Stimulated activated CD8-positive, alpha-beta memory T cell treated with anti-CD3 and anti-CD28 coated beads, Interleukin-4, amount 100 ng/mL, for 48 hours (primary cell): ENCODE measurements at regions not wholly inside any gene's neighbourhood (a gene's known extent, or its start where the extent isn't known, plus 50 kb on each side); places are given as distances from the start of the nearest gene placed in this dataset.
"Not testable (repeated sequence)": the region's sequence is repeated elsewhere in the genome, so short reads cannot be mapped to it uniquely, and the experiment has no call there.

Experiments used
- DNase-seq: peaks from one replicate; pipeline ENCODE4 v3.0.0-alpha.2; 2020

DNA sequence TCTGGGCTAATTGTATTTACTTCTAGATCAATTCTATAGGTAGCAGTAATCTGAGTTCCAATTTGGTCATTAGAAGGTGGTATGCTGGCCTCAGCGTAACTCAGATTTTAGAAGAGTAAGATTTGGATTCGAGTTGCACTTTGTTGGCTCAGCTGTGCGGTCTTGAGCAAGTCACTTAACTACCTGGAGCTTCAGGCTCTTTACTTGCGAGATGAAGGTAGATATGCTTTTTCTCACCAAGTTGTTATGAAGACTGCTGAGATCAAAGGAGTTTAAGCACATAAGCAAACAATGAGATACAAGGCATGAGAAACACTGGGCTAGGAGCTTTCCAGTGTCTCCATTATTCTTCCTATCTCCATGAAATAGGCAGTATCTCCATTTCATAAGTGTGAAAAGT, 133.8 kb upstream of the RANBP3L start:
- no peak for DNase-seq

DNA sequence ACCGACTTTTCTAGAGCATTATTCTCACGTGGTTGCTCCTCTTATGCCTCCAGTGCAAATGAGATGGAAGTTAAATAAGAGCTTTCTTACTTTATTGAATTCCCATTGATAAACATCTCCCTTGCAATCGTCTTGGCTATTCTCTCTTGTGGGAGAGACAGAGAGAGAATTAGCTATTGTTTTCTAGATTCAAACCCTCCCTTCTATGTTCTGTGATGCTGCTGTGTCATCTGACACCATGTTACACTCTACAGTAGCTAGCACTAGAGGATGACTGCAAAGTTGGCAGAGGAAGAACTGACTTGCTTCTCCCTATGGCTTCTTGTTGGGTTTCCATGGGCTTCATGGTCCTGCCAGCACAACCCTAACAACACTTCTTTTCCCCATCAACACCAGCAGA, 134.6 kb upstream of the RANBP3L start:
- no peak for DNase-seq

GRCh38 chr5:36438765-36439561, 137.3 kb upstream of the RANBP3L start:
- DNase-seq: no peak

DNA sequence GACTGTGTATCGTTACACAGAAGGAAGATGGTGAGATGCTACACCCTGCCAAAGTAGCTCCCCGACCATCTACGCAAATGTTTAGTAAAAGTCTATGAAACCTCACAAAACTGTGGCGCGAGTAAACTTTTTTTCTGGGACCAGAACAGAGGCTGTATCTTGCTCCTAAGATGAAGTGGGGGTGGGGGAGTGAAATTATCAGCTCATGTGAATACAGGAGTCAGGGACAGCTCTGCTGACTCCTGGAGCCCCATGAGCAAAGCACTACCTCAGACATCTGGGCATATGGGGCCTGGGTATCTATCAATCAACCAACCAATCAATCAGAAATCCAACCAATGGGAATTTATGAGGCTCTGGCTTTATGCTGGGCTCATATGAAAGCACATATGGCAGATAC, 138.6 kb upstream of the RANBP3L start:
- DNase-seq: no peak

DNA sequence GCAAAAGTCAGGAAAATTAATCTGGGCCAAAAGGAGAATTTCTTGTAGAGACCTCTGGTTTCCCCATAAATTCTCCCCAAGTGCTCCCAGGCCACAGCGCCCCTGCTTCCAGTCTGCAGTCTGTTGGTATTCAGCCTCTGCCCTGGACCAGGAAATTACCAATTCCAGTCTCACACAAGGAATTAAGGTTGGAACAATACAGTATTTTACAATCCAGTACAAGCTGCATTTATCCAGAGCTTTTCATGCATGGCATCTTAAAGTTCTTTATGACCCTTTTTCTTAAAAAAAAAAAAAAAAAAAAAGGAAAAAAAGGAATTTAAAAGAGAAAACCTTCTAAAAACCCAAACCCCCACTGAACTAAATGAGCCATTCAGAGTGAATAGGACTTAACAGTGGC, 139.6 kb upstream of the RANBP3L start:
- DNase-seq: no peak

GRCh38 chr5:36442352-36442751, 140.7 kb upstream of the RANBP3L start:
- no peak for DNase-seq

DNA sequence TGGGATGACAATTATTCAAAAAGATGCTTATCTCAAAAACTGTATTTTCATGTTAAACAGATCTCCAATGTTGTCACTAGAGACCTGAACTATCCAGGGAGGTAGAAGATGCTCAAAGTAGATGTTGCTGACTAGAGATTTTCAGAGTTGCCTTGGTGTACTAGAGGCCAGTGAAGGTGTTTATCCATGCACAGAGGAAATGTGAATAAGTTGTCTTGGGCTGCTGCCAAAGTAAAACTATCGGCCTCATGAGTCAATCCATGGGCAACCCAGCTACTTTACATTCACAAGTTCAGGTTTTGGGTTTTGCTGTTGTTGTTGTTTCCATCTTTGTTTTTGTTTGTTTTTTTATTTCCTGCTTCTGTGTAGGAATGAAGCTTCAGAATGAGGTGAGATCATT, 141.1 kb upstream of the RANBP3L start:
- DNase-seq: no peak

DNA sequence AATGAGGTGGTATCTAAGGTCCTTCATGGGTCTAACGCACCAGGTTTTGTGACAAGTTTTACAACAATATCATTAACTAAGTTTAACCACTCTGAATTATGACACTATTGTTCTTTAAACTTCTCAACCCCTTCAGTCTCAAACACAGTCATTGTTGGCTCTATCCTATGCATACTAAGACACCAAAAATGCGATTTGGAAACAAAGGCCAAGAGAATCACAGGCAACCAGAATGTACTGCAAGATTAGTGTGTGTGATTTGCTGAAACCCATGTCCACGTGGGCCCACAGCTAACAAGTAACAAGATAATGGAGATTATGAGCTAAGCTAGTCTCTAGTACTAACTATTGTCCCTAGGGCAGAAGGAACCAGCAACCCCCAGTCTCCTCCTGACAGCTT, 142.2 kb upstream of the RANBP3L start:
- no peak for DNase-seq

- DNase-seq: no peak
Observed at GRCh38 chr5:36444582-36445418, 143.1 kb upstream of the RANBP3L start.

DNA sequence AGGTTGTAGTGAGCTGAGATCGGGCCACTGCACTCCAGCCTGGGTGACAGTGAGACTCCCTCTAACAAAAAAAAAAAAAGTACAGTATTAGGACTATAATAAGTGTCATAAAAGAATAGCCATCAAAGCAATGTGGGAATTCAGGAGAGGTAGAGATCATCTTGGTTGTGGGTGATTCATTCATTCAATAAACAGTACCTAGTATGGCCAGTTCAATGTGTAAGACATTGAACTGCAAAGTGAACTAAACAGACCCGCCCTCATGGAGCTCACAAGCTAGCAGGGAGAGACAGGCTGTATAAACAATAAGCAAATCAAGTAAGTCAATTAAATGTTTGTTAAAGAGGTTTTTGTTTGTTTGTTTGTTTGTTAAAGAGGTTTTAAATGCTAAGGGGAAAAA, 146.1 kb upstream of the RANBP3L start:
- DNase-seq: no peak

- DNase-seq: no peak
Observed at GRCh38 chr5:36450229-36451014, 148.7 kb upstream of the RANBP3L start.

DNA sequence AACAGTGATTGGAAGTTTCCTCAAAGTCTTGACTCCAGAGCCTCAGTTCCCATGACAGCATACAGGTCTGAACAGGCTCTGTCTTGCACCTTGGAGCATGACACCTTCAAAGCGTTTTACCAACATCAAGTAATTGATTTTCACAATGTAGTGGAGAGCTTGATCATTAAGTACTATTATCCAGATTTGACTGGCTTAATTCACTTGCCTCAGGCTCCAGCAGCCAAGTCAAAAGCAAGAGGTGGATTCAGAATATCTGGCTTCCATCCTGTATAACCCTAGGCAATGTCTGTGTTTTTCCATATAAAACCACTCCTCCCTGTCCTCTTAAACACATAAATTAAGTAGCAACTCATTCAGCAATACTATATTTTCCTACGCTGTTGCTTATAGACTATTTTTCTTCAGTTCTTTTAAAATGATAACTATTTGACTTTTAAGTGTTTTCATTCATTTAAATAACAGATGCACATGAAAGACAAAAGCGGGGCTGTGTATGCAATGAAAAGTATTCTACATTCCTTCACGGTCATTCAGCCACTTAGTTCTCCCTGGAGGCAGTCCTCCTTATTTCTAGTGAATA, 150.8 kb upstream of the RANBP3L start:
- no peak for DNase-seq

GRCh38 chr5:36457511-36458270, 148.7 kb upstream of the SLC1A3 start:
- DNase-seq: no peak

DNA sequence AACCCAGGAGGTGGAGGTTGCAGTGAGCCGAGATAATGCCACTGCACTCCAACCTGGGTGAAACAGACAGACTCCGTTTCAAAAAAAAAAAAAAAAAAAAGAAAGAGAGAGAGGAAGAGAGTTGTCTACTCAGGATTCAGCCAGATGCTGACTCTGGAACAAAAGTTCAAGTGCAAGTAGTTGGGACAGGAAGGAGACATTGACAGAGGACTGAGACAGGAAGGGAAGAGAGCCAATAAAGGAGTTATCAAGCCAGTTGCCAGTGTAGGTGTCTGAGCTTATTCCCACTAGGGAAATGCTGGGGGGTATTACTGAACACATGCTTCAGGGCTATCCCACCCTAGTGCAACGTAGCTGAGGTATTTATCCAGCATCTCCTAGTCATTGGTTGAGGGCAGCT, 147.7 kb upstream of the SLC1A3 start:
- no peak for DNase-seq

DNA sequence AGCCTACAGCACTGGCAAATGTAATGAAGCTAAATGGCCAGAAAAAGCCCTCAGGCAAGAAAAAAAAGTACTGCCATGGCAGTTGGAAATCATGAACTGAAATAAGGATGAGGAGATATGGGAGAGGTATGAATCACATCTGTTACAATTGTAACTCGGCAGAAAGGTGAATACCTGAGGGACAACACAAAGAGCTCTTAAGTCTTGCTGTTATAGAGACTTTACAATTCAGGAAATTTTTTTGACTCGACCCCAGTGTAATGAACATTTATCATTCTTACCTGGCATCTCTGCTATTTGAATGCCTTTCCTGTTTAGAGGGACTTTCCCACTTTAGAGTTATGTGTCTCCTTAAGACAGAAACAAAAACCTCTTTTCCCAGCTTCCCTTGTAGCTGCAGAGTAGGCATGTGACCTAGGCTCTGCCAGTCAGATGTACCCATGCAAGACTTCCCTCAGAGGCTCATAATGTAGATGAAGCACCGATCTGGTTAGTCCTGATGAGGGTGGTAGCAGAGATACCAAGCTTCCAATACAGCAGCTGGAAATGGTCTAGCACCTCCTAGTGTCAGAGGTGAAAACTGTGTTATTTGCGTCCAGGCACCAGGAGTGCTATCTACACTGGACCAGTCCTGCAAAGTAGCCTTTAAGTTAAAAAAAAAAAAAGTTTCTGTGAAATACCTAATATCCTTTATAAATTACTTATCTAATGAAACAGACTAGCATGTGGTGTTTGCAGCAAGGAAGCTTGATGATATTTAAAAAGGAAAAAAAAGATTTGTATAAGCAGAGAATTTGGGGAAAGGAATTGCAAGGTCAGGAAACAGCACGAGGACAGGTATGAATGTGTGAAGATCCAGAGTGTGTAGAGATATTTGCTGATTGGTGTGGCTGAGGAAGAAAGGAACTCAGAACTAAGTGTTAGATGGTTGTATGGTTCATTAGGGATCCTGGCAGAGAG, 146.9 kb upstream of the SLC1A3 start:
- no peak for DNase-seq

DNA sequence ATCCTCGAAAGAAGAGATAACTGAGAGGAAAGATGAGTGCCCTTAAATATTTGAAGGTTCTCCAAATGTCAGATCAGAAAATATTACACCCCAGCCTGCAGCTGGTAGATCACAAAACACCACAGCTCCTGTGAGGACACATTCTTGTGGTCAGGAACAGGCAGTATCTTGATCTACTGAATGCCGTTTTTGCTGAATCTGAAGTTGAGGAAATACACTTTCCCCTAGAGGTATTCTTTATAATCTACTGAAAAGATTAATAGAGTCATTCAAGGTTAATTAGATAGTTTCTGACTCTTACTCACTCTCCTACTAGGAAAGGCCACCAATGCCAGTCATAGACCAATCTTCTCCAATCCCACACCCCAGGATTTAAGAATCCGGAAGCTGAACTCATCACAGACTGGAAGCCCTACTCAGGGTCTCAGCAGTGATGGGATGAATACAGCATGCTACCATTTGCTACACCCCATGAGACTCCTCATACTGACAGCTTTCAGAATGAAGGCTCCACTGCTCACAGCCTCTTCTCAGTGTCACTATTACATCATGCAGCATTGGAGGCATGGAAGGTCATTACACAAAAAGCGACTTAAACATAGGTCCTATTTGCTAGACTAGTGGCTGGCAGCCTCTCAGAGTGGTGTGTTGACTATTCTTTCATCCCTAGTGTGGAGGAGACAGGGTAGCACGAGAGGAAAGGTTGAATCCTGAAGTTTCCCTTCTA, 143.9 kb upstream of the SLC1A3 start:
- DNase-seq: no peak

DNA sequence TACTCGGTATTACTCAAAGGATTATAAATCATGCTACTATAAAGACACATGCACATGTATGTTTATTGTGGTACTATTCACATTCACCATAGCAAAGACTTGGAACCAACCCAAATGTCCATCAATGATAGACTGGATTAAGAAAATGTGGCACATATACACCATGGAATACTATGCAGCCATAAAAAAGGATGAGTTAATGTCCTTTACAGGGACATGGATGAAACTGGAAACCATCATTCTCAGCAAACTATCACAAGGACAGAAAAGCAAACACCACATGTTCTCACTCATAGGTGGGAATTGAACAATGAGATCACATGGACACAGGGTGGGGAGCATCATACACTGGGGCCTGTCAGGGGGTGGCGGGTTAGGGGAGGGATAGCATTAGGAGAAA, 130.5 kb upstream of the SLC1A3 start:
- DNase-seq: not testable (repeated sequence)

GRCh38 chr5:36478646-36479317, 127.6 kb upstream of the SLC1A3 start:
- no peak for DNase-seq

- no peak for DNase-seq
Observed at GRCh38 chr5:36481454-36482120, 124.8 kb upstream of the SLC1A3 start.
